ENCODE measurements at regions not wholly inside any gene's neighbourhood (a gene's known extent, or its start where the extent isn't known, plus 50 kb on each side); places are given as distances from the start of the nearest gene placed in this dataset.
A peak's percentile ranks its signal among the peaks of the same experiment; 100 is the strongest.
"Not testable (repeated sequence)": the region's sequence is repeated elsewhere in the genome, so short reads cannot be mapped to it uniquely, and the experiment has no call there.

DNA sequence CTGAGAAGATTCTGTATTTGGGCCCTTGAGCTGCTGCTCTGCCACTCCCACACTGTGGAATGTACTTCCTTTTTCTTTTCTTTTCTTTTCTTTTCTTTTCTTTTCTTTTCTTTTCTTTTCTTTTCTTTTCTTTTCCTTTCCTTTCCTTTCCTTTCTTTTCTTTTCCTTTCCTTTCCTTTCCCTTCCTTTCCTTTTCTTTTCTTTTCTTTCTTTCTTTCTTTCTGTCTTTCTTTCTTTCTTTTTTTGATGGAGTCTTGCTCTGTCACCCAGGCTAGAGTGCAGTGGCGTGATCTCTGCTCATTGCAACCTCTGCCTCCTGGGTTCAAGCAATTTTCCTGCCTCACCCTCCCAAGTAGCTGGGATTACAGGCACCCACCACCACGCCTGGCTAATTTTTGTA is 89.8 kb downstream of the DNAAF6 start:
- not testable (repeated sequence) for DNase-seq (ENCODE audit: low spot score)

- no peak for DNase-seq (ENCODE audit: low spot score)
Observed at GRCh38 chrX:107298276-107298675, 91.9 kb downstream of the DNAAF6 start.

GRCh38 chrX:107301253-107301652 is 94.8 kb downstream of the DNAAF6 start:
- DNase-seq (ENCODE audit: low spot score): no peak

DNA sequence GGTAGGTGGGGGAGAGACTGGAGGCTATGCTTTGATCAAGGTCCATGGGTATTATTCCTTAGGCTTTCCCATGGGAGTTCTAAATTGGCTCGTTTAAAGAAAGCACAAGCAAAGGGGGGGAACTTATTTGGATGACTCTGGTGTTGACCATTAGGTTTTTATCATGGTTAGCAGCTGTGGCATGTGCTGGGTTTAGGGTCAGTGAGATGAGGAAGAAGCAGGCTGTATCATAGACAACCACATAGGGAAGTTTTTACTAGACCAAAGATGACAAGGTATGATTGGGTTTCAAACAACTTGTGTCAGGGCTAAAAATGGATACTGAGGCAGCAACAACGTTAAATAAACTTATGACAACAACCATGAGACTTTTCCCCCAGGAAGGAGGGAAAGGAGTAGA is 97.7 kb downstream of the DNAAF6 start:
- no peak for DNase-seq (ENCODE audit: low spot score)

DNA sequence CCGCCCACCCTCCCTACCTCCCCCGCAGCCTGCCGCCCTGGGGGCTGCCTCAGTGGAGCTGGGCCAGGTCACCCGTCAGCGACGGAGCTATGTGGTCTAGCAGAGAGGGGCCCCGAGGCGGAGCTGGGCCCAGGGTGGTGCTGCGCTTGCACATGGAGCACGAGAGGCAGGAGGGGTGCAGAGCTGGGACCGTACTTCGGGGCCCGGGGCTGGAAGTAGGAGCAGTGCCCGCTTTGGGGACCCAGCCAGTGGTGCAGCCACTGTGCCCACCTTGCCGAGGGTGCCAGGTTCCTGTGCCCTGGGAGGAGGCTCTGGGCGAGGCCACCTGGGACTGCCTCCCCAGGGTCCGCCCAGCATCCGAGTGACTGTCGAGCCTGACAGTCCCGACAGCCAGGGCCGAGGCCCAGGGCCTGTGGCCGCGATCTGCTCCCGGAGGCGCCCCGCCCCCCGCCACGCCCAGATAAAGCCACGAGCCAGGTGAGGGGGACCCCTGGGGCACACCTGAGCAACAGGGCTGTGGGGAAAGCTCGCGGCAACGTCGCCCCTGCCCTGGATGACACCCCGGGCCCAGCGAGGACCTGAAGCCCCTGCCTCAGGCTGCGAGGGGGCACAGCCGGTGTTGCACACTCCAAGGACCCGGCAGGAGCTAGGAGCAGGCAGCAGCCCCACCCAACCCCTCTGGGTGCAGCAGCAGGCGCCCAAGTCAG is 117.5 kb downstream of the DNAAF6 start:
- DNase-seq (ENCODE audit: low spot score): no peak

- DNase-seq (ENCODE audit: low spot score): peak; percentile 25
Observed at GRCh38 chrX:107324493-107325310, 118.3 kb downstream of the DNAAF6 start.

GRCh38 chrX:107325467-107325866 is 119.1 kb downstream of the DNAAF6 start:
- no peak for DNase-seq (ENCODE audit: low spot score)

GRCh38 chrX:107348051-107348450 is 101.4 kb upstream of the FRMPD3 start:
- no peak for DNase-seq (ENCODE audit: low spot score)

GRCh38 chrX:107348990-107349389 is 100.5 kb upstream of the FRMPD3 start:
- DNase-seq (ENCODE audit: low spot score): no peak

DNA sequence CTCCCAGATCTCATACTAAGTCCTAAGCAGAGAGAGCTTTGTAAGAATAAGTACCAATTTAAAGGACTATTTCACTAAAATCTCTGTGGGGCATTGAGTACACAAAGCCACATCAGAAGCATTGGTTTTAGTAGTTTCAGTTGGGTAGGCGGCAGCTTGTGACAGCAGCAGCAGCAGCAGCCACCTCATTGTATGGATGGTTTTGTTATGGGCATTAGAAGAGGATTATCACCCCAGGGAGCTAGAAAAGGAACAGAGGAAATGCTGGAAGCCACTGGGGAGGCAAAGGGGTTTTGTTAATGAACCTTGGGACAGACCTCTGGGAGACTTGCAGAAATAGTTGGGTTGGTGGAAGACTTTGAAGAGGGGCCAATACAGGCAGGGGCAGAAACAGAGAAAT is 93.9 kb upstream of the FRMPD3 start:
- DNase-seq (ENCODE audit: low spot score): no peak

DNA sequence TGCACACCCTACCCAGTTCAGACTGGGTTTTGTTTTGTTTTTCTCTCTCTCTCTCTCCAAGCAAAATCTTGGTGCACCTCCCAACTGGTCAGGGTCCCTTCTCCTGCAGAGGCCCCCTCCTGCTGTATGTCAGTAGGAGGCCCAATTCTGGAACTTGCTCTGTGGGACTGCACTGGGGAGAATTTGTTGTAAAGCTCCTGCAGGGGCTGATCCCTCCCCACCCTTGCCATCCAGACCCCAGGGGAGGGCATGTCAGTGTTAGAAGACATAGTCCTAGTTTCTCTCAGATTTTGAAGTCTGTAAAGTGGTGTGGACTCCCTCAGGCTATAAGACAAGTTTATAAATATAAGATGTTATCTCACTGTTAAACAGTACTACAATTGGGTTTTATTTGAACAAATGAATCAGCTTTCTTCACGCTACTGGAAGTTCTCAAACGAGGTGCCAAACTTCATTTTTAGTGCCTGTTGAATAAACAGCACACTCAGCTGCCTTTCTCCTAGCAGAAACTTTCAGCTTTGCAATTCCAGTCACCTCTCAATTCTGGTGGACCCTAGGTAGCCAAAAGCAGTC is 88.6 kb upstream of the FRMPD3 start:
- no peak for DNase-seq (ENCODE audit: low spot score)

- not testable (repeated sequence) for DNase-seq (ENCODE audit: low spot score)
Observed at GRCh38 chrX:107370185-107370584, 79.3 kb upstream of the FRMPD3 start.

DNA sequence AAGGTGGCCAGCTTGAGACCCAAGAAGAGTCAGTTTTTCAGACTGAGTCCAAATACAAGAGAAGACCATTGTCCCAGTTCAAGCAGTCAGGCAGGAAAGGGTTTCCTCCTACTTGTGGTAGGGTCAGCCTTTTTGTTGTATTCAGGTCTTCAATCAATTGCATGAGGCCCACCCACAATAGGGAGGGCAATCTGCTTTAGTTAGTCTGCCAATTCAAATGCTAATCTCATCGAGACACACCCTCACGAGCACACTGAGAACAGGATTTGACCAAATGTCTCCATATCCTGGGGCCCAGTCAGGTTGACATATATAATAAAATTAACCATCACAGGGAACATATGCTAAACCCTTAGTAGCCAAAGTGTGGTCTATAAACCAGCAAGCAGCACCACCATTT is 75.3 kb upstream of the FRMPD3 start:
- no peak for DNase-seq (ENCODE audit: low spot score)

- no peak for DNase-seq (ENCODE audit: low spot score)
Observed at GRCh38 chrX:107374831-107375230, 74.6 kb upstream of the FRMPD3 start.

GRCh38 chrX:107376186-107376585 is 73.3 kb upstream of the FRMPD3 start:
- not testable (repeated sequence) for DNase-seq (ENCODE audit: low spot score)

- no peak for DNase-seq (ENCODE audit: low spot score)
Observed at GRCh38 chrX:107384397-107385105, 64.9 kb upstream of the FRMPD3 start.

- no peak for DNase-seq (ENCODE audit: low spot score)
Observed at GRCh38 chrX:107389726-107390125, 59.7 kb upstream of the FRMPD3 start.

DNA sequence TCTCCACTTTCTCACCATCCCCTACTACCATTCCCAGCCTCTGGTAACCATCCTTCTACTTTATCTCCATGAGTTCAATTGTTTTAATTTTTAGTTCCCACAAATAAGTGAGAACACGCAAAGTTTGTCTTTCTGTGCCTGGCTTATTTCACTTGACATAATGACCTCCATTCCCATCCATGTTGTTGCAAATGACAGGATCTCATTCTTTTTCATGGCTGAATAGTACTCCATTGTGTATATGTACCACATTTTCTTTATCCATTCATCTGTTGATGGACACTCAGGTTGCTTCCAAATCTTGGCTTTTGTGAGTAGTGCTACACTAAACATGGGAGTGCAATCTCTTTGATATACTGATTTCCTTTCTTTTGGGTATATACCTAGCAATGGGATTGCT is 55.8 kb upstream of the FRMPD3 start:
- DNase-seq (ENCODE audit: low spot score): not testable (repeated sequence)

DNA sequence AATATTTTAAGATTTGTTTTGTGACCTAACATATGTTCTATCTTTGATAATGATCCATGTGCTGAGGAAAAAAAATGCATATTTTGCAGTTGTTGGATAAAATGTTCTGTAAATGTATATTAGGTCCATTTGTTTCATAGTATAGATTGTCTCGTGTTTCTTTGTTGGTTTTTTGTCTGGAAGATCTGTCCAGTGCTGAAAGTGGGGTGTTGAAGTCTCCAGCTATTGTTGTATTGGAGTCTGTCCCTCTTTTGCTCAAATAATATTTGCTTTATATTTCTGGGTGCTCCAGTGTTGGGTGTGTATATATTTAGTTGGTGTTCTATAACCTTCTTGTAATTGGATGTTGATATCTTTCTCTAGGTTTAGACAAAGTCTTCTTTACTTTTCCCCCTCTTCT is 53.2 kb upstream of the FRMPD3 start:
- no peak for DNase-seq (ENCODE audit: low spot score)

- DNase-seq (ENCODE audit: low spot score): no peak
Observed at GRCh38 chrX:107396783-107397182, 52.7 kb upstream of the FRMPD3 start.

DNA sequence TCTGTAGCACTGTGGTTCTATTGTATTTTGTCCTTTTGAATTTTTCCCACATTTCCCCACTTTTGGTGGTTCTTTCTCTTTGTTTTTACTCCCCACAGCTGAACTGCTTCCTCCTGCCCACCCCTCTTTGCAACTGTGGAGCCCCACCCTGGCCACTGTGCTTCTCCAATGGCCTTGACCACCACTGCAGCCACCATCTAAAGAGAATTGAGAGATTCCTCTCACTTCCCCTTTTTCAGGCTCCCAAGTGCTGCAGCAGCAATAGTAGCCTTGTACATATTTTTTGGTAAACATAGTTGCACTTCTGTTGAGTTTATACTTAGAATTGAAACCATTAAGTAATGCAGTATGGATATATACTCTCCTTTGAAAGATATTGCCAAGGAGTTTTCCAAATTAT is 51.3 kb upstream of the FRMPD3 start:
- no peak for DNase-seq (ENCODE audit: low spot score)

All from mucosa of gallbladder (tissue), 1 donor.